ENCODE measurements at regions not wholly inside any gene's neighbourhood (a gene's known extent, or its start where the extent isn't known, plus 50 kb on each side); places are given as distances from the start of the nearest gene placed in this dataset.

DNA sequence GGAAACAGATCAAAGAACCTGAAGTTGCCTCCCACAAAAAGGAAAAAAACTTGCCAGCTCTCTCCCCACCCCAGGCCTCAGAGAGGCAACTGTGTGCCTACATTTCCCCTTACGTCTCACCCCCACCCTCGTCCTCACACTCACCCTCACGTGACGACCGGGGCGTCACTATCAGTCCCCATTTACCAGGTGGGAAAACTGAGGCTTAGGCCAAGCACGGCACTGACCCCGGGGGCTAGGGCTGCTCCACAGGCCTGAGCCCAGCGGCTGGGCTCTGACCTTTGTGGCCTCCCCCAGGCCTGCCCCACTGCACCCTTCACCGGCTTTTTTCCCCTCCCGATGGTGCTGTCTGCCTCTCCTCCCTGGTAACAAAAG, 51.5 kb upstream of the RUNX3 start:
- H2AFZ ChIP-seq (replicated peaks; ENCODE audit: low read length, poor library complexity), result no peak overlapping the region
- BruUV-seq (replicated peaks), result no TSS peak
- no peak overlapping the region for H3K23ac ChIP-seq (ENCODE audit: low read depth, low read length)
- H4K5ac ChIP-seq (ENCODE audit: low read depth, low read length), result no peak overlapping the region
- 0 out of 2 replicates have a peak, but pooled peaks cover 4% of the 10 kb centered on the region for H3K9me1 ChIP-seq (ENCODE audit: insufficient read depth, low read length)
- peaks cover 4% of the 10 kb centered on the region for H3K9me3 ChIP-seq (ENCODE audit: control insufficient read depth, insufficient read depth, low read length)
- H4K8ac ChIP-seq (ENCODE audit: low read depth in 2 of 2, low read length in 2 of 2), result no peak overlapping the region
- no peak overlapping the region for H2BK15ac ChIP-seq (ENCODE audit: low read depth, low read length)
- no peak overlapping the region for H2BK120ac ChIP-seq (ENCODE audit: low read depth, low read length)
- H4K91ac ChIP-seq (ENCODE audit: insufficient read depth, low read depth, low read length), result no peak overlapping the region
- no peak overlapping the region for H3K4me2 ChIP-seq (ENCODE audit: low read depth, low read length)
- in situ Hi-C loops (cut with MboI; ENCODE audit: low sequenced_read_pairs), result no loop called here
- POLR2A ChIA-PET (ENCODE audit: unreplicated experiment), result no interaction called here
- TF ChIP-seq RAD21 (IDR thresholded peaks at IDR 0.05; ENCODE audit: low read length) (no peak), POLR2A (IDR thresholded peaks at IDR 0.05; ENCODE audit: low read depth, low read length) (no peak), MAFK (IDR thresholded peaks at IDR 0.05; ENCODE audit: low read depth, low read length) (no peak), SMC3 (IDR thresholded peaks at IDR 0.05; ENCODE audit: low read depth, low read length) (no peak), NFE2L2 (IDR thresholded peaks at IDR 0.05; ENCODE audit: low read depth, low read length) (no peak), RCOR1 (IDR thresholded peaks at IDR 0.05; ENCODE audit: insufficient replicate concordance, low read length) (no peak), ELK1 (IDR thresholded peaks at IDR 0.05; ENCODE audit: borderline replicate concordance, low read depth, low read length) (no peak), RFX5 (IDR thresholded peaks at IDR 0.05; ENCODE audit: low read depth, low read length) (no peak), CEBPB (IDR thresholded peaks at IDR 0.05; ENCODE audit: low read depth, low read length) (no peak)
- no peaks in the 10 kb centered on the region for H3K79me1 ChIP-seq (ENCODE audit: low read depth in 1 of 2, low read length in 2 of 2)
- H3K27me3 ChIP-seq (ENCODE audit: control insufficient read depth, insufficient read depth, low read length), result peaks cover 40% of the 10 kb centered on the region
- 64% methylated on average over 8 of the region's 11 CpGs; no CpG with 5 or more reads in 1 of the 2 experiments for WGBS, 2 experiments (ENCODE audit: extremely low coverage in 2 of 2, insufficient read length in 1 of 2)
- no peak overlapping the region for H2AK9ac ChIP-seq (replicated peaks; ENCODE audit: low read depth, low read length, poor library complexity)
- no peak overlapping the region for H3K56ac ChIP-seq (ENCODE audit: extremely low read depth, insufficient read depth, low read length)
- no peak overlapping the region for H2BK20ac ChIP-seq (ENCODE audit: low read depth, low read length)
- dilution Hi-C loops (cut with HindIII; ENCODE audit: low sequenced_read_pairs, unreplicated experiment), result no loop called here
- H3K4me3 ChIP-seq (ENCODE audit: insufficient read depth, low read depth, low read length), result no peak overlapping the region
- DNase-seq, result no peak
- no peak overlapping the region for H2BK5ac ChIP-seq (ENCODE audit: low read depth, low read length, poor library complexity, severe bottlenecking)
- CTCF ChIA-PET, result no interaction called here
- no peak overlapping the region for H3K18ac ChIP-seq (ENCODE audit: low read depth, low read length)
- intact Hi-C loops (cut with micrococcal nuclease), result no loop called here
- H3K9ac ChIP-seq (ENCODE audit: low read depth, low read length), result no peak overlapping the region
- H4K20me1 ChIP-seq (ENCODE audit: insufficient read depth, low read length), result no peaks in the 10 kb centered on the region
- no peaks in the 10 kb centered on the region for H3K4me1 ChIP-seq (ENCODE audit: control insufficient read depth, insufficient read depth, low read length)
- no peak overlapping the region for H3K14ac ChIP-seq (replicated peaks; ENCODE audit: low read depth, low read length)
- no peaks in the 10 kb centered on the region for H3K36me3 ChIP-seq (ENCODE audit: control insufficient read depth, insufficient read depth, low read length)
- H3K4ac ChIP-seq (ENCODE audit: low read depth, low read length), result no peak overlapping the region
- no peak for ATAC-seq (ENCODE audit: low read depth)
- H2AK5ac ChIP-seq (ENCODE audit: low read depth, low read length), result no peak overlapping the region
- H3K27ac ChIP-seq (ENCODE audit: insufficient read depth, low read length), result no peak overlapping the region

All from IMR-90 (cell line).